Esophagus muscularis mucosa (tissue), 3 donors: ENCODE measurements at regions not wholly inside any gene's neighbourhood (a gene's known extent, or its start where the extent isn't known, plus 50 kb on each side); places are given as distances from the start of the nearest gene placed in this dataset.

Experiments used
- POLR2A ChIP-seq: fragments of 450-650 bp; IDR thresholded peaks from one replicate; pipeline ENCODE4 v1.6.1; 2017; ENCODE audit warnings: antibody characterized with exemption, moderate library complexity, mild to moderate bottlenecking, low read depth
- POLR2AphosphoS5 ChIP-seq, 2 donors: sonication (generic); formaldehyde crosslinking; IDR thresholded peaks; one replicate each; pipeline ENCODE4 v1.6.1; 2017; ENCODE audit warnings: antibody characterized with exemption in 2 of 2
- TF ChIP-seq, protein P1 (sequence below), 3 experiments: fragments of 200-600 bp in 2 of 3; fragments of 450-650 bp in 1 of 3; sonication (generic) in 2 of 3; IDR thresholded peaks; one replicate each; pipeline ENCODE4 v1.5.1; 2017 to 2019; ENCODE audit warnings: antibody characterized with exemption in 3 of 3, mild to moderate bottlenecking in 2 of 3, moderate library complexity in 1 of 3

- no peak for TF ChIP-seq POLR2A
- no peak for TF ChIP-seq POLR2AphosphoS5 (IDR thresholded peaks at IDR 0.05)
- TF ChIP-seq, protein P1, sequence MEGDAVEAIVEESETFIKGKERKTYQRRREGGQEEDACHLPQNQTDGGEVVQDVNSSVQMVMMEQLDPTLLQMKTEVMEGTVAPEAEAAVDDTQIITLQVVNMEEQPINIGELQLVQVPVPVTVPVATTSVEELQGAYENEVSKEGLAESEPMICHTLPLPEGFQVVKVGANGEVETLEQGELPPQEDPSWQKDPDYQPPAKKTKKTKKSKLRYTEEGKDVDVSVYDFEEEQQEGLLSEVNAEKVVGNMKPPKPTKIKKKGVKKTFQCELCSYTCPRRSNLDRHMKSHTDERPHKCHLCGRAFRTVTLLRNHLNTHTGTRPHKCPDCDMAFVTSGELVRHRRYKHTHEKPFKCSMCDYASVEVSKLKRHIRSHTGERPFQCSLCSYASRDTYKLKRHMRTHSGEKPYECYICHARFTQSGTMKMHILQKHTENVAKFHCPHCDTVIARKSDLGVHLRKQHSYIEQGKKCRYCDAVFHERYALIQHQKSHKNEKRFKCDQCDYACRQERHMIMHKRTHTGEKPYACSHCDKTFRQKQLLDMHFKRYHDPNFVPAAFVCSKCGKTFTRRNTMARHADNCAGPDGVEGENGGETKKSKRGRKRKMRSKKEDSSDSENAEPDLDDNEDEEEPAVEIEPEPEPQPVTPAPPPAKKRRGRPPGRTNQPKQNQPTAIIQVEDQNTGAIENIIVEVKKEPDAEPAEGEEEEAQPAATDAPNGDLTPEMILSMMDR (IDR thresholded peaks at IDR 0.05), result no peak
Observed at GRCh38 chr20:41853806-41854205, 235.6 kb upstream of the CHD6 start.
